KMS-11 (cell line): ENCODE measurements at regions not wholly inside any gene's neighbourhood (a gene's known extent, or its start where the extent isn't known, plus 50 kb on each side); places are given as distances from the start of the nearest gene placed in this dataset.

Source experiments
- H2AFZ ChIP-seq: fragments of 200-600 bp; sonication (generic); 2 replicates; pipeline ENCODE4 v1.6.1; 2016; ENCODE audit warnings: antibody characterized with exemption, mixed run types, low read depth
- H3K27ac ChIP-seq: fragments of 200-600 bp; sonication (generic); 2 replicates; pipeline ENCODE4 v1.6.1; 2016; ENCODE audit warnings: mild to moderate bottlenecking, mixed run types
- H3K27me3 ChIP-seq: fragments of 200-600 bp; sonication (generic); 2 replicates; pipeline ENCODE4 v1.6.1; 2017; ENCODE audit warnings: mild to moderate bottlenecking, low read depth, mixed run types, moderate library complexity; ENCODE audit not compliant: insufficient read depth
- H3K36me3 ChIP-seq: fragments of 200-600 bp; sonication (generic); 2 replicates; pipeline ENCODE4 v1.6.1; 2017; ENCODE audit warnings: mild to moderate bottlenecking, mixed run types; ENCODE audit not compliant: insufficient read depth
- H3K4me1 ChIP-seq: fragments of 200-600 bp; sonication (generic); 2 replicates; pipeline ENCODE4 v1.6.1; 2016; ENCODE audit warnings: mild to moderate bottlenecking, low read depth, mixed run types; ENCODE audit not compliant: poor library complexity, severe bottlenecking
- H3K4me2 ChIP-seq: fragments of 200-600 bp; sonication (generic); 2 replicates; pipeline ENCODE4 v1.7.0; 2016; ENCODE audit warnings: mild to moderate bottlenecking, mixed run types
- H3K4me3 ChIP-seq: fragments of 200-600 bp; sonication (generic); IDR thresholded peaks from 2 replicates; pipeline ENCODE4 v1.6.1; 2017; ENCODE audit warnings: low read depth, low read length, mixed read lengths; ENCODE audit not compliant: insufficient read depth
- H3K79me2 ChIP-seq: fragments of 200-600 bp; sonication (generic); 2 replicates; pipeline ENCODE4 v1.6.1; 2016; ENCODE audit warnings: low read depth, mixed run types; ENCODE audit not compliant: insufficient read depth
- H3K9ac ChIP-seq: fragments of 200-600 bp; sonication (generic); 2 replicates; pipeline ENCODE4 v1.6.1; 2016; ENCODE audit warnings: mild to moderate bottlenecking, mixed run types
- H4K20me1 ChIP-seq: fragments of 200-600 bp; sonication (generic); 2 replicates; pipeline ENCODE4 v1.6.1; 2016; ENCODE audit warnings: mild to moderate bottlenecking, mixed run types; ENCODE audit not compliant: insufficient read depth
- TF ChIP-seq, protein P1 (sequence below): fragments of 200-600 bp; sonication (generic); conservative IDR thresholded peaks from 2 replicates; pipeline ENCODE4 v1.6.1; 2017; ENCODE audit warnings: low read depth, mild to moderate bottlenecking, antibody characterized with exemption, low read length, moderate library complexity, mixed read lengths

DNA sequence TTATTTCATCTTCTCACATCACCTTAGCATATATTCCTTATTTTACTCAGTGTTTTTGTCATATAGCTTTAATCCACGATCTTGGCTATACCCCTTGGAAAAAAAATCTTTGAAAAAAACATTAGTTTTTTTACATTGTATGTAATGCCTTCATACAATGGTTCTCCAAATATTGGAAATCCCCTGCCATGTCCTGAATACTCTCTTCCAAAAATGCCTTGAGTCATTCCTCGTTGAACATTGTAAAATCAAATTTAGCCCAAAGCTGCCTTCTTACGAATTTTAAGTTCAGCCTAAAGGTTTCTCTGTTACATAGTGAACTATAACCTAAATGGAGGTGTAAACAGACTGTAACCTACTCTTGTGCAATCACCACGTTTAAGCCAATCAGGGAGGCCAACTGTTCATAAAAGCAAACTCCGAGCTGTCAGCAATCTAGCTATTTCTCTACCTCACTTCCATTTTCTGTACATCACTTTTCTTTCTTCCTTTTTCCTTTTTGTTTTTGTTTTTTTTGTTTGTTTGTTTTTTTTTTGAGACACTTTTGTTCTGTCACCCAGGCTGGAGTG lies 140.1 kb downstream of the ANXA2 start:
- Histone ChIP-seq H3K27me3 (no peaks in the 10 kb centered on the region), H3K4me3 (no peak overlapping the region), H3K4me2 (no peak overlapping the region), H3K4me1 (peaks cover 13% of the 10 kb centered on the region), H3K9ac (no peak overlapping the region), H3K36me3 (no peaks in the 10 kb centered on the region), H3K79me2 (no peaks in the 10 kb centered on the region), H3K27ac (no peak overlapping the region), H4K20me1 (no peaks in the 10 kb centered on the region), H2AFZ (no peak overlapping the region)
- TF ChIP-seq, protein P1, sequence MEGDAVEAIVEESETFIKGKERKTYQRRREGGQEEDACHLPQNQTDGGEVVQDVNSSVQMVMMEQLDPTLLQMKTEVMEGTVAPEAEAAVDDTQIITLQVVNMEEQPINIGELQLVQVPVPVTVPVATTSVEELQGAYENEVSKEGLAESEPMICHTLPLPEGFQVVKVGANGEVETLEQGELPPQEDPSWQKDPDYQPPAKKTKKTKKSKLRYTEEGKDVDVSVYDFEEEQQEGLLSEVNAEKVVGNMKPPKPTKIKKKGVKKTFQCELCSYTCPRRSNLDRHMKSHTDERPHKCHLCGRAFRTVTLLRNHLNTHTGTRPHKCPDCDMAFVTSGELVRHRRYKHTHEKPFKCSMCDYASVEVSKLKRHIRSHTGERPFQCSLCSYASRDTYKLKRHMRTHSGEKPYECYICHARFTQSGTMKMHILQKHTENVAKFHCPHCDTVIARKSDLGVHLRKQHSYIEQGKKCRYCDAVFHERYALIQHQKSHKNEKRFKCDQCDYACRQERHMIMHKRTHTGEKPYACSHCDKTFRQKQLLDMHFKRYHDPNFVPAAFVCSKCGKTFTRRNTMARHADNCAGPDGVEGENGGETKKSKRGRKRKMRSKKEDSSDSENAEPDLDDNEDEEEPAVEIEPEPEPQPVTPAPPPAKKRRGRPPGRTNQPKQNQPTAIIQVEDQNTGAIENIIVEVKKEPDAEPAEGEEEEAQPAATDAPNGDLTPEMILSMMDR: no peak

DNA sequence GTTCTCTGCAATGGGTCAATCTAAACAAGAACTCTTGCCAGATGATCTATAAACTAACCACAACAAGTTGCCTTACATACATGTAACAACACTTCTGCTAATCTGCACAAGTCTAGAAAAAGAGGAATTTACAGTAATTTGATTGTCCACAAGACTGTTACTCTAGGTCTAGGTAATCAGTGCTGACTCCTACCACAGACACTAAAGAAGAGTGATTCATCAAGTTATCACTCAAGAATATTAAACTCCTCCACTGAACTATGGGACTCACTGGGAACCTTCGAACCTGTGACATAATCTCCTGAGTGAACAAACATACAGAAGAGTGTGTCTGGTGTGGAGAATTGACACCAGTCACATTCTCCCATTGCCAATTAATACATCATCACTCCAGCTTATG lies 138.3 kb downstream of the ANXA2 start:
- H2AFZ ChIP-seq: no peak overlapping the region
- no peaks in the 10 kb centered on the region for H4K20me1 ChIP-seq
- no peak overlapping the region for H3K9ac ChIP-seq
- H3K4me1 ChIP-seq: peaks cover 13% of the 10 kb centered on the region
- H3K27ac ChIP-seq: no peak overlapping the region
- H3K27me3 ChIP-seq: no peaks in the 10 kb centered on the region
- TF ChIP-seq, protein P1: no peak
- no peaks in the 10 kb centered on the region for H3K79me2 ChIP-seq
- H3K4me2 ChIP-seq: no peak overlapping the region
- H3K36me3 ChIP-seq: no peaks in the 10 kb centered on the region
- no peak overlapping the region for H3K4me3 ChIP-seq

DNA sequence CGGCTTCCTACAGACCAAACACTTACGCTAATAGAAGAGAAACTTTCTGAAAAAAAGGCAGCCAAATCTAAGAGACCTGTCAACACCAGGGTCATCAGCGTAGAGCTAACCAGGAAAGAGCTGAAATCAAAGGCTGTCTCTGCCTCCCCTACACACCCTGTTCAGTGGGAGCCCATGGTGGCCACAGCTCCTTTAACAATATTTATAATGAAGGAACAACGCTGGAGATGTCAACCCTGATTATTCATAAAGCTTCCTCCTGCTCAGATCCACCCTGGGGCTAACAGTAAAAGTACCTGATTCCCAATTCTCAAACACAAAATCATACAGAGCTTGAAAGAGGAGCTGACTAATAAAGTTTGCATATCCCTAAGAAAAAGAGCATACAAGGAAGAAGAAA lies 133.7 kb downstream of the ANXA2 start:
- no peaks in the 10 kb centered on the region for H3K36me3 ChIP-seq
- no peak overlapping the region for H3K4me3 ChIP-seq
- TF ChIP-seq, protein P1: no peak
- no peak overlapping the region for H3K27ac ChIP-seq
- H3K79me2 ChIP-seq: no peaks in the 10 kb centered on the region
- no peaks in the 10 kb centered on the region for H3K27me3 ChIP-seq
- no peaks in the 10 kb centered on the region for H3K4me1 ChIP-seq
- H3K4me2 ChIP-seq: no peak overlapping the region
- no peak overlapping the region for H2AFZ ChIP-seq
- no peak overlapping the region for H3K9ac ChIP-seq
- H4K20me1 ChIP-seq: no peaks in the 10 kb centered on the region

DNA sequence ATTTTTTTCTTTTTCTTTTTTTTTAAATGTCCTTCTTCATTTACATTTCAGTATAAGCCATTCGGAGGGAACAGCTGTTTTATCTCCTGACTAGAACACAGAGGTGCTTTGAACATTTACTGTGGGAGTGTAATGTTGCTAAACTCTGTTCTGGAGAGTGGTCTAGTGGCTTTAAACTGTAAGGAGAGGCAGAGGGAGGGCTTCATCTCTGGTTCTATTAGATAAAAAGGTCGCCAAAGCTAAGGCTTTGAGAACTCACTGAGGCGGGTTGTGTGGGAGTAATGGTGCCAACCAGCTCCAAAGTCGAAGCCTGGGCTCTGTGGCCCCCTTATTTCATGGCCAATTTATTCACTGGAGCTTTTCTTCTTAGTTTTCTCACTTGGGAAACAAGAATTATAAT lies 133.2 kb downstream of the ANXA2 start:
- no peaks in the 10 kb centered on the region for H3K27me3 ChIP-seq

More for the DNA sequence above, 133.2 kb downstream of the ANXA2 start:
- Histone ChIP-seq H3K4me2 (no peak overlapping the region), H3K9ac (no peak overlapping the region), H3K4me3 (no peak overlapping the region), H3K79me2 (no peaks in the 10 kb centered on the region), H3K4me1 (no peaks in the 10 kb centered on the region), H4K20me1 (no peaks in the 10 kb centered on the region), H3K36me3 (no peaks in the 10 kb centered on the region), H3K27ac (no peak overlapping the region), H2AFZ (no peak overlapping the region)
- TF ChIP-seq, protein P1: no peak
